K562 (cell line): ENCODE measurements at regions not wholly inside any gene's neighbourhood (a gene's known extent, or its start where the extent isn't known, plus 50 kb on each side); places are given as distances from the start of the nearest gene placed in this dataset.
A peak's percentile ranks its signal among the peaks of the same experiment; 100 is the strongest.

Experiments
- ATAC-seq: fragments of 200-7000 bp; cut with Tn5 transposase; 3 replicates; pipeline ENCODE4 v1.9.1; 2020; ENCODE audit warnings: moderate library complexity
- BruUV-seq: library from RNA; stranded (reverse); fragments of 400-500 nt; replicated peaks from 2 replicates; lab custom pipeline; 2021; lab: Mats Ljungman, UMichigan
- CTCF ChIA-PET: fragments of 300-600 bp; formaldehyde crosslinking; extraction: SDS; loops from one replicate; lab custom pipeline; 2021; ENCODE audit warnings: low intra/inter-chr PET ratio; lab: Yijun Ruan, JAX
- POLR2A ChIA-PET: fragments of 300-600, 350-650 bp; sonication (Branson Sonifier 250); formaldehyde crosslinking; extraction: SDS; loops from one replicate; lab custom pipeline; 2021; ENCODE audit warnings: antibody characterized with exemption, inconsistent platforms; lab: Yijun Ruan, JAX
- DNase-seq, 4 experiments: peaks; one replicate each; pipeline versions ENCODE4 v3.0.0 to v3.0.0-alpha.2; 2011 to 2018; ENCODE audit warnings: low spot score in 3 of 4, mixed read lengths in 3 of 4; ENCODE audit errors: extremely low read depth in 1 of 4
- FAIRE-seq: peaks from 2 replicates; lab custom pipeline; 2011; peaks lifted over from hg19 to GRCh38; lab: Jason Lieb, UNC
- H2AFZ ChIP-seq: 2 replicates; pipeline ENCODE4 v1.6.0; 2011; ENCODE audit warnings: low read depth, low read length, control low read depth, inconsistent platforms
- H3K27ac ChIP-seq: fragments of 200-600 bp; 3 replicates; pipeline ENCODE4 v1.8.0; 2011; ENCODE audit warnings: low read depth, mild to moderate bottlenecking, control low read depth, inconsistent platforms, low read length, moderate library complexity, mixed read lengths; ENCODE audit errors: extremely low read depth
- H3K27me3 ChIP-seq, 2 experiments: fragments of 300-600 bp in 1 of 2; 2 replicates in 1 of 2; 3 replicates in 1 of 2; pipeline versions ENCODE4 v1.6.0 to v1.8.0; 2011; ENCODE audit warnings: inconsistent platforms in 2 of 2, low read length in 2 of 2, mild to moderate bottlenecking in 1 of 2, mixed read lengths in 1 of 2, moderate library complexity in 1 of 2; ENCODE audit not compliant: control insufficient read depth in 2 of 2, insufficient read depth in 2 of 2
- H3K36me3 ChIP-seq: fragments of 300-600 bp; 3 replicates; pipeline ENCODE4 v1.8.0; 2011; ENCODE audit warnings: mild to moderate bottlenecking, low read length, inconsistent platforms; ENCODE audit not compliant: control insufficient read depth, insufficient read depth
- H3K4me1 ChIP-seq, 2 experiments: fragments of 200-600 bp in 1 of 2; replicated peaks in 1 of 2; 2 replicates in 1 of 2; 3 replicates in 1 of 2; pipeline versions ENCODE4 v1.5.1 to v1.8.0; 2011; ENCODE audit warnings: inconsistent platforms in 2 of 2, low read length in 2 of 2, mild to moderate bottlenecking in 1 of 2, mixed read lengths in 1 of 2, moderate library complexity in 1 of 2; ENCODE audit not compliant: control insufficient read depth in 2 of 2, insufficient read depth in 2 of 2
- H3K4me2 ChIP-seq: 2 replicates; pipeline ENCODE4 v1.6.1; 2011; ENCODE audit warnings: low read length, control low read depth, inconsistent platforms, mixed read lengths; ENCODE audit not compliant: insufficient read depth
- H3K4me3 ChIP-seq: fragments of 200-600 bp; sonication (generic), shearing (Covaris generic); 2 replicates; pipeline ENCODE4 v1.5.1; 2016; ENCODE audit warnings: control low read depth, inconsistent platforms
- H3K79me2 ChIP-seq: fragments of 200-600 bp; 3 replicates; pipeline ENCODE4 v1.8.0; 2011; ENCODE audit warnings: low read length, inconsistent platforms; ENCODE audit not compliant: control insufficient read depth, insufficient read depth
- H3K9ac ChIP-seq, 2 experiments: 2 replicates each; pipeline versions ENCODE4 v1.6.0 to v1.6.1; 2011; ENCODE audit warnings: low read depth in 2 of 2, low read length in 2 of 2, control low read depth in 1 of 2, inconsistent platforms in 1 of 2, mild to moderate bottlenecking in 1 of 2, mixed read lengths in 1 of 2; ENCODE audit not compliant: insufficient read depth in 1 of 2
- H3K9me1 ChIP-seq: one replicate; pipeline ENCODE4 v1.6.0; 2011; ENCODE audit warnings: inconsistent platforms, mild to moderate bottlenecking, low read length, moderate library complexity; ENCODE audit not compliant: control insufficient read depth, insufficient read depth
- H3K9me3 ChIP-seq: replicated peaks from 2 replicates; pipeline ENCODE4 v1.5.1; 2011; ENCODE audit warnings: low read depth, low read length, inconsistent platforms; ENCODE audit not compliant: control insufficient read depth, insufficient read depth
- H4K20me1 ChIP-seq: replicated peaks from 2 replicates; pipeline ENCODE4 v1.6.1; 2011; ENCODE audit warnings: low read length, inconsistent platforms, mixed read lengths; ENCODE audit not compliant: control insufficient read depth, insufficient read depth
- KAT8 ChIP-seq: fragments of 450-650 bp; IDR thresholded peaks from 2 replicates; pipeline ENCODE4 v1.6.1; 2016; ENCODE audit warnings: low read depth, mild to moderate bottlenecking
- NCOR1 ChIP-seq: fragments of 450-650 bp; IDR thresholded peaks from 2 replicates; pipeline ENCODE4 v1.6.1; 2016; ENCODE audit warnings: mild to moderate bottlenecking, moderate library complexity
- NEUROD1 ChIP-seq: fragments of 150-350 bp; IDR thresholded peaks from 2 replicates; pipeline ENCODE4 v1.6.1; 2014; ENCODE audit warnings: borderline replicate concordance, low read length, low read depth; ENCODE audit not compliant: partially characterized antibody
- PYGO2 ChIP-seq: fragments of 450-650 bp; IDR thresholded peaks from 2 replicates; pipeline ENCODE4 v1.6.1; 2016; ENCODE audit warnings: mild to moderate bottlenecking, missing genetic modification characterization, moderate library complexity, missing compliant biosample characterization
- SNIP1 ChIP-seq: fragments of 450-650 bp; IDR thresholded peaks from 2 replicates; pipeline ENCODE4 v1.7.1; 2017; ENCODE audit warnings: low read depth, mild to moderate bottlenecking
- TSC22D4 ChIP-seq: fragments of 450-650 bp; IDR thresholded peaks from 2 replicates; pipeline ENCODE4 v1.6.1; 2016; ENCODE audit warnings: missing genetic modification characterization, missing biosample characterization, control low read depth
- ZFX ChIP-seq: sonication (generic); formaldehyde crosslinking; IDR thresholded peaks from 2 replicates; pipeline ENCODE4 v1.8.0; 2022; ENCODE audit warnings: mild to moderate bottlenecking, missing genetic modification reagents, moderate library complexity
- WGBS: fragments of 100-300 bp; shearing (Covaris generic); methylation state at CpG from one replicate; pipeline ENCODE4 v1.1.6; 2016; ENCODE audit warnings: low coverage, mixed read lengths; ENCODE audit not compliant: insufficient coverage; ENCODE audit errors: missing lambda C conversion rate; 5-methylcytosine and 5-hydroxymethylcytosine counted together
- in situ Hi-C: fragments of 300-500 bp; cut with MboI; formaldehyde crosslinking; loops from 4 replicates; pipeline ENCODE4 v1.15.0; 2018; ENCODE audit warnings: inconsistent platforms, mixed read lengths
- intact Hi-C: fragments of 100-400 bp; cut with micrococcal nuclease; formaldehyde crosslinking; loops from 2 replicates; pipeline ENCODE4 v1.14.2; 2022
- TF ChIP-seq, protein P1 (sequence below): sonication (generic); formaldehyde crosslinking; IDR thresholded peaks from 2 replicates; pipeline ENCODE4 v1.8.0; 2022; ENCODE audit warnings: mild to moderate bottlenecking, missing genetic modification reagents
- TF ChIP-seq, protein P2 (sequence below): fragments of 250-450 bp; sonication (Bioruptor Pico); IDR thresholded peaks from 2 replicates; pipeline ENCODE4 v1.8.0; 2022; ENCODE audit warnings: inconsistent platforms
- TF ChIP-seq, protein P3 (sequence below), 2 experiments: fragments of 450-650 bp; formaldehyde crosslinking in 1 of 2; IDR thresholded peaks; 2 replicates each; pipeline versions ENCODE4 v1.4.0 to v1.6.1; 2014 to 2020; ENCODE audit warnings: mild to moderate bottlenecking in 2 of 2, borderline replicate concordance in 1 of 2, low read depth in 1 of 2

DNA sequence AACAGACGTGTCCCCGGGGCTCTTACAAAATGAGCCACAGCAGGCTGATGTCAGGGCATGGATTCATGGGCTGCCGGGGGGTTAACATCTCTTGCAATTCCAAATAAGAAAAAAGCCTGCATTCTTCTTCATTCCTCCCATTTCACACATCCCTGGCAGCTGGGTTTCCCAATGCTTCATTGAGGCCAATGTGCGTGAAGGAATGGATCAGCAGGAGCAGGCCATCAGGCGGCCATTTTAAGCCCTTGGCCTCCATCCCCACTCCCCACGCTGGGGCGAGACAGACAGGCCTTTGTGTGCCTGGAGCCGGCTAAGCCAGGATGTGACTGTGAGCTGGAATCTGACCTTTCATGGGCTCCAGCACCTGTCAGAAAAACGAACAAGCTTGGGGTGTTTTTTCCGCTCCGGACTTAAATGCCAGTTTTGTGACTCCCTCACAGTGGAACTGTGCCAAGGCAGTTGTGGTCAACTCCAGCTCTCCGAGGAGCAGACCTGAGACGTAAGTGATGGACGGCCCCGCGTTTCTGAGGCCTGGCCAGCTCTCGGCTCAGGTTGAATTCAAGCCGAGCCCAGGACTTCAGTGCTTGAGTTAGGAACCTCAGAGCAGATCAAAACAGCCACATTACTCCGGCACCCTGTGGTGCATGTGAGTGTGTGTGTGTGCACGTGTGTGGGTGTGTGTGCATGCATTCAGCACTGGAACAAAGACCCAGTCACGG is 133.1 kb downstream of the TMEM30B start:
- BruUV-seq: no TSS peak
- ChIA-PET CTCF (no interaction called here), POLR2A (interaction anchor here (0.6 to 1.1 kb wide), 2 partner anchors 8 to 162 kb away, joined by 3 read pairs; no protein-coding TSS in a partner anchor)
- in situ Hi-C loops (no loop called here), intact Hi-C loops (no loop called here)
- Histone ChIP-seq H3K4me2 (no peak overlapping the region), H3K79me2 (no peaks in the 10 kb centered on the region), H3K27ac (no peak overlapping the region), H3K36me3 (no peaks in the 10 kb centered on the region), H2AFZ (peak overlapping the region; percentile 72), H3K9ac (no peak overlapping the region), H3K9me1 (no peaks in the 10 kb centered on the region), H3K9me3 (peaks cover 2% of the 10 kb centered on the region; the same call in 1 of the 2 replicates), H3K27me3 (no peaks in the 10 kb centered on the region; a peak in 1 of 5 replicates), H3K4me1 (no peaks in the 10 kb centered on the region; a peak in 2 of 5 replicates), H4K20me1 (no peaks in the 10 kb centered on the region), H3K4me3 (no peak overlapping the region)
- ATAC-seq (no peak), DNase-seq (no peak), FAIRE-seq (no peak)
- 25% methylated on average over 16 of the region's 21 CpGs for WGBS
- TF ChIP-seq NCOR1 (no peak), NEUROD1 (no peak), KAT8 (no peak), ZFX (CRISPR knock-in tag) (no peak), PYGO2 (tag) (no peak), TSC22D4 (tag) (no peak), SNIP1 (no peak)
- TF ChIP-seq, protein P1, sequence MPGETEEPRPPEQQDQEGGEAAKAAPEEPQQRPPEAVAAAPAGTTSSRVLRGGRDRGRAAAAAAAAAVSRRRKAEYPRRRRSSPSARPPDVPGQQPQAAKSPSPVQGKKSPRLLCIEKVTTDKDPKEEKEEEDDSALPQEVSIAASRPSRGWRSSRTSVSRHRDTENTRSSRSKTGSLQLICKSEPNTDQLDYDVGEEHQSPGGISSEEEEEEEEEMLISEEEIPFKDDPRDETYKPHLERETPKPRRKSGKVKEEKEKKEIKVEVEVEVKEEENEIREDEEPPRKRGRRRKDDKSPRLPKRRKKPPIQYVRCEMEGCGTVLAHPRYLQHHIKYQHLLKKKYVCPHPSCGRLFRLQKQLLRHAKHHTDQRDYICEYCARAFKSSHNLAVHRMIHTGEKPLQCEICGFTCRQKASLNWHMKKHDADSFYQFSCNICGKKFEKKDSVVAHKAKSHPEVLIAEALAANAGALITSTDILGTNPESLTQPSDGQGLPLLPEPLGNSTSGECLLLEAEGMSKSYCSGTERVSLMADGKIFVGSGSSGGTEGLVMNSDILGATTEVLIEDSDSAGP: no peak
- TF ChIP-seq, protein P2, sequence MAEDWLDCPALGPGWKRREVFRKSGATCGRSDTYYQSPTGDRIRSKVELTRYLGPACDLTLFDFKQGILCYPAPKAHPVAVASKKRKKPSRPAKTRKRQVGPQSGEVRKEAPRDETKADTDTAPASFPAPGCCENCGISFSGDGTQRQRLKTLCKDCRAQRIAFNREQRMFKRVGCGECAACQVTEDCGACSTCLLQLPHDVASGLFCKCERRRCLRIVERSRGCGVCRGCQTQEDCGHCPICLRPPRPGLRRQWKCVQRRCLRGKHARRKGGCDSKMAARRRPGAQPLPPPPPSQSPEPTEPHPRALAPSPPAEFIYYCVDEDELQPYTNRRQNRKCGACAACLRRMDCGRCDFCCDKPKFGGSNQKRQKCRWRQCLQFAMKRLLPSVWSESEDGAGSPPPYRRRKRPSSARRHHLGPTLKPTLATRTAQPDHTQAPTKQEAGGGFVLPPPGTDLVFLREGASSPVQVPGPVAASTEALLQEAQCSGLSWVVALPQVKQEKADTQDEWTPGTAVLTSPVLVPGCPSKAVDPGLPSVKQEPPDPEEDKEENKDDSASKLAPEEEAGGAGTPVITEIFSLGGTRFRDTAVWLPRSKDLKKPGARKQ (CRISPR knock-in tag): no peak
- TF ChIP-seq, protein P3, sequence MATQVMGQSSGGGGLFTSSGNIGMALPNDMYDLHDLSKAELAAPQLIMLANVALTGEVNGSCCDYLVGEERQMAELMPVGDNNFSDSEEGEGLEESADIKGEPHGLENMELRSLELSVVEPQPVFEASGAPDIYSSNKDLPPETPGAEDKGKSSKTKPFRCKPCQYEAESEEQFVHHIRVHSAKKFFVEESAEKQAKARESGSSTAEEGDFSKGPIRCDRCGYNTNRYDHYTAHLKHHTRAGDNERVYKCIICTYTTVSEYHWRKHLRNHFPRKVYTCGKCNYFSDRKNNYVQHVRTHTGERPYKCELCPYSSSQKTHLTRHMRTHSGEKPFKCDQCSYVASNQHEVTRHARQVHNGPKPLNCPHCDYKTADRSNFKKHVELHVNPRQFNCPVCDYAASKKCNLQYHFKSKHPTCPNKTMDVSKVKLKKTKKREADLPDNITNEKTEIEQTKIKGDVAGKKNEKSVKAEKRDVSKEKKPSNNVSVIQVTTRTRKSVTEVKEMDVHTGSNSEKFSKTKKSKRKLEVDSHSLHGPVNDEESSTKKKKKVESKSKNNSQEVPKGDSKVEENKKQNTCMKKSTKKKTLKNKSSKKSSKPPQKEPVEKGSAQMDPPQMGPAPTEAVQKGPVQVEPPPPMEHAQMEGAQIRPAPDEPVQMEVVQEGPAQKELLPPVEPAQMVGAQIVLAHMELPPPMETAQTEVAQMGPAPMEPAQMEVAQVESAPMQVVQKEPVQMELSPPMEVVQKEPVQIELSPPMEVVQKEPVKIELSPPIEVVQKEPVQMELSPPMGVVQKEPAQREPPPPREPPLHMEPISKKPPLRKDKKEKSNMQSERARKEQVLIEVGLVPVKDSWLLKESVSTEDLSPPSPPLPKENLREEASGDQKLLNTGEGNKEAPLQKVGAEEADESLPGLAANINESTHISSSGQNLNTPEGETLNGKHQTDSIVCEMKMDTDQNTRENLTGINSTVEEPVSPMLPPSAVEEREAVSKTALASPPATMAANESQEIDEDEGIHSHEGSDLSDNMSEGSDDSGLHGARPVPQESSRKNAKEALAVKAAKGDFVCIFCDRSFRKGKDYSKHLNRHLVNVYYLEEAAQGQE (IDR thresholded peaks at IDR 0.05; ENCODE audit: borderline replicate concordance): no peak
- TF ChIP-seq, protein P3 (CRISPR knock-in tag; IDR thresholded peaks at IDR 0.05; ENCODE audit: low read depth): no peak
